HG03378 (cell line): ENCODE measurements at regions not wholly inside any gene's neighbourhood (a gene's known extent, or its start where the extent isn't known, plus 50 kb on each side); places are given as distances from the start of the nearest gene placed in this dataset.
A peak's percentile ranks its signal among the peaks of the same experiment; 100 is the strongest.

Experiments
- ATAC-seq: cut with Tn5 transposase; IDR thresholded peaks from one replicate; pipeline ENCODE4 v1.9.1; 2021; ENCODE audit warnings: mild to moderate bottlenecking, moderate library complexity; ENCODE audit not compliant: unreplicated experiment

DNA sequence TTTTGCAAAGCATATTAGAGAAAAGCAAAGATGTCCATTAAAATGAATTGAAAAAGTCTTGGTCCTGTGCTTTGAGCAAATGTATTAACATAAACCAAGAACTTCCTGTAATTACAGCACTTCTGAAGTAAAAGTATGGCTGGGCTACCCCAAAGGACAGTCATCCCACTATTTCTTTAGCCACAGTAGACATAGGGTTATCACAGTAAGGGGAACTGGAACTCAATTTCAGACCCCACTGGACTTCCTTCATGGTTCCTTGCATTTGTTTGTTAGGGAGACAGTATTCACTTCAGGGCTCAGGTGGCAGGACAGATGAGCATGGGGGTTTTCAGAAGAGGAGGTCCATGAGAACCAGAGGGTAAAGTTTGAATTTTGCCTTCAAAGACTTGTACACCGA is 203.1 kb upstream of the PDE1C start:
- ATAC-seq: no peak

DNA sequence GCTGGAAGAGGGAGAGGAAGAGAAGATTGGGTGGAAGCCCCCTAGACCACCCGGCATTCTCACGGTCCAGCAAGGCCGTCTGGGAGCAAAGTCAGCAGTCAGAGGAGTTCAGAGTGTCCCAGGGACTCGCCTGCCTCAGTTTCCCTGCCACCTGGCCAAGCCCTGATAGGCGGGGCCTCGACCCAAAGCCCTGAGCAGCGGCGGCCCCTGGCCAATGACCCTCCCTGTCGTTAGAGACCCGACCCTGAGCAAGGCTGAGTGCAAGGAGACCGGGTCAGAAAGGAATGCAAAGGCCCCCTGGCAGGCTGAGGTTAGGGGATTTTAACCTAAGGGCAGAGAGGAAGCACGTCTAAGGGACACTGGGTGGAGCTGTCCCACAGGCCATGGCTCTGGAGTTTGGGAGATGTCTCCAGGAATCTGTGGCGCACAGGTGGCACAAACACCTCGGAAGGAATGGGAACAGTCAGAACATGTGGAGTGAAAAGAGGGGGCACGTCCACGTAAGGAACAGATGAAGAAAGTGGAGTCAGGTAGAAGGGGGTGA is 196.8 kb upstream of the PDE1C start:
- no peak for ATAC-seq

DNA sequence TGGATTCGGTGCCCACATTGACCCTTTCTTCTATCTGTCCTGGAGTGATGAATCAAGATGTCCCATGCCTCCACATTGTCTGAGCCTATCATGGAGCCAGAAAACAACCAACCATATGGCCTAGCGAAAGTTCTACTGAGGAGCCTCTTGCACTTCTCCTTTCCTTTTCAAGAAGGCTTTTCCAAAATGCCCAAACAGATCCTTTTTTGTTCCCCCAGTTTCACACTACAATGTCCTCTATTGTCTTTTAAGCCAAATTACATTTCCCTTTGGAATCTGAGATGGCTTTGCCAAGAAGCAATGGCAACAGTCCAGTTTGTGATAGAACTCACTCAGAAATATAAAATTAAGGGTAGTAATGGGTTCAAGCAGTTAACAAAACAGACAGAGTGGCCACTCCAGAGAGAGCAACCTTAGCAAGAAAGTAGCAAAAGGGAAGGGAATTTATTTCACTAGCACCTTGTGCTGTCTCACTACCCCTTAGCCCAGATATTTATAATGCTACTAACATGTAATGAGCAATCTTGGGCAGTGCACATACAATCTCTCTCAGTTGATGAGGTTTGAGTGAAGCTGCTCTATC is 194.6 kb upstream of the PDE1C start:
- no peak for ATAC-seq

DNA sequence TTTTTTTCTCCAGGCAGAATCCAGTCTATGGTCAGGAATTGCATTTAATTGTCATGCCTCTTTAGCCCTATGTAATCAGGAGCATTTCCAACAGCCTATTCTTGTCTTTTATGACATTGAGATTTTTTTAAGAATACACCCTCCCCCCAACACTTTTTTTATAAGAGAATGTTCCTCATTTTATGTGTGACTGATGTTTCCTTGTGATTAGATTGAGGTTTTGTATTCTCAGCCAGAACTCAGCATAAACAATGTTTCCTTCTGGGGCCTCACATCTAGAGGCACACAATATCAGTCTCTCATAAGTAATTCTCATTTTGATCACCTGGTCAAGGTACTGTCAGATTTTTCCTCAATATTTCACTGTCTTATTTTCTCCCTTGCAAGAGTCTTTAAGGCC is 193.4 kb upstream of the PDE1C start:
- no peak for ATAC-seq

DNA sequence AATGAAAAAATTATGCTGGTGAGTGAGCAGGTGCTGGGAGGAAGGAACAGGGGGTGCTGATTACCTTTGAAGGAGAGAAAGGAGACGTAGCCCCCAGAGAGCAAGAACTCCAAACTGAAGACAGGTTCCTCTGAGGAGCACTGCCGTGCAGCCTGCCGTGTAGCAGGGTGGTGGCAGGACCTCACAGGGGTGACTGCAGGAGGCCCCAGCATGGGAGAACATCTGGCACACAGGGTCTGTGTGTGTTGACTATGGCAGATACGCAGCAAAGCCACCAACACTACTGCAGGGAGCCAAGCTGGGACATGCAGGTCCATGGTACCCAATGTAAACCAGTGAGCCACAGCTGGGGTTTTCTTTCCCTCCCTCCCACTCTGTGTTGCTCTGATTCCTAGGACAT is 192.1 kb upstream of the PDE1C start:
- ATAC-seq: no peak

DNA sequence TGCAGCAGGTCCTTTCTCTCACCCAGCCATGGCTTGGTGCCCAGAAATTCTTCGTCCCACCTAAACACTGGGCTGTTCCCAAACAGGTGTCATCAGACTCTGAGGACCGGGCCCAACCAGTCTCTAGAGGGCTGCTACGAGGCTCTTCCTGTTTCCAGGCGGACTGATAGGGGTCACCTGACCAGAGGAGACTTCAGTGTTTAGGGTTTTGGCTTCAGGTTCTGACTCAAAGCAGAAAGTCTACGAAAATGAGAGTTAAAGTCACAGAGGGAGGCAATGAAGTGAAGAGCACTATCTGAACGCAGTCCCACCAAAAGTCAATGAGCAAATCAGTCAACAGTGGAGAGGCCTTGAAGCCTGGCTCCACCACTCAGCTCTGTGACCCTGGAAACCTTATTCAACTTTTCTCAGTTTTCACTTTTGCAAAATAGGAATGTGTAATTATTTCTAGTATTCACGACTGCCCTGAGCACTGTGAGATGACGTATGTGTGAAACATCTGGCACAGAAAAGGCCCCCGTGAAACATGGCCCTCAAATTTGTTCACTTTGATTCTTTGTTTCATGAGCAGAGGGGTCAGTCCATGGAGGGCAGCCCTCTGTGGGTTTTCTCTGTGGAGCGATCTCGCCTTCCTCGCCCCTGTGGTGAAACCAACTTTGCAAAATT is 189.9 kb upstream of the PDE1C start:
- ATAC-seq: peak; percentile 79

DNA sequence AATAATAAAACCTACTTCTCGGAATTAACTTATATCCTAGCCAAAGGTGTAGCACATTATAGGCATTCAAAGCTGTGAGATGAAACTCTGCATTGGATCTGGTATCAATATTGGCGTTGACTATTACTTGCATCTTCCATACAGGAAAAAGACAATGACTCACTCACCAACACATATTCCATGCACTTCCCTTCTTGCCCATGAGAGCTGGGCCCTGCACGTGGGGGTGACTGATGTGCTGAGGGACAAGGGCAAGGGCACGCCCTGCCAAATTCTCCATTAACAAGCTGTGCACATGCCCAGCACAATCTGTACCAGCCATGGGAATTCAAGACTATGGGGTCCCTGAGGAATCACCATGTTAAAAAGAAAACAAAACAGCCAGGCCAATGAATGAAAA is 188.1 kb upstream of the PDE1C start:
- no peak for ATAC-seq

DNA sequence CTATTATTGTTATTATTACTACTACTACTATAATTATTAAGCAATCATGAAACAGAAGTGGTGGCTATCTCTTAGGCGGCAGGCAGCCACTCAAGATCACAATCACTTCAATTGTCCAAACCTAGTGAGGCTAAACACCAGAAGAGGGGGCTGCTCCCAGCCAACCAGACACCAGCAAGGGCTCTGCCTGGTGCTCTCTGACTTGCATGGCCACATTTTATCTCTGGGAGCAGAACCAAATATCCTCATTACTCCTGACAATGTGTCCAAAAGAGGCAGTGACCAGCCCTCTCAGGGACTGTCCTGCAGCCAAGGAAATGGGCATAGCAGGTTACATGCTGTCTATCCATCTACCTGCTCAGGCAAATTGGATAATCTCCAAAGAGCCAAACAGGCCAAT is 187.4 kb upstream of the PDE1C start:
- no peak for ATAC-seq

DNA sequence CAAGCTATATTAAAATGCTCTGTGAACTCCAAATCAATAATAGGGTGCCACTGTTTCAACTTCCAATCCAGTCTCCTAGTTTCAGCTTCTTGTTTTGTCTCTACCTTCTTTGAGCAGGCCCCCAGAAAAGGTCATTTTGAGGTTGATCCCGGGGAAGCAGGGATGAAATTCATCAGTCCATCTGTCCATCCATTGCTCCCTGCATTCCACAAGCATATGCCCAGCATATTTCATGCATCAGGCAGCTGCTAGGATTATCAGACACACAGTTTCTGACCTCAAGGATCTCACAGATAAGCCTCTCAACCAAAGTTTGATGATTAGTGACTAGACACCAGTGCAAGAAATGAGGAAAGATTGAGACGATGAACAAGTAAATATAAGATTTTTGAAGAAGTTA is 186.6 kb upstream of the PDE1C start:
- ATAC-seq: no peak

DNA sequence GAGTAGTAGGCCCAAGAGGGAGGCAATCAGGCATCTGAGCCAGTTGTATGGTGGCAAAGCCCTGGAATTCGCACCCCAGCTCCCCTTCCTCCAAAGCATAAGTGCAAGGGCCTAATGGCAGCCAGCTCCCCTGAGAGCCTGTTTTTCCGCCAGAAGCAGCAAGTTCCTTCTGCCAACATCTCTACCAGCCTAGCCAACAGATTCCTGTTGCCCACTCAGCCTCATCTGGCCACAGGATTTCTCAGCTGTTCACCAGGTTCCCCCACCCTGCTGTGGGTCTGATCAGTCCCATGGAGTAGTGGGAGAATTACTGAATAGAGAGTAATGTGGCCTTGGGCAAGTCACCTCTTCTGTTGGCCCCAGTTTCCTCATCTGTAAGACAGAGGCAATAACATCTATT is 186.2 kb upstream of the PDE1C start:
- no peak for ATAC-seq

DNA sequence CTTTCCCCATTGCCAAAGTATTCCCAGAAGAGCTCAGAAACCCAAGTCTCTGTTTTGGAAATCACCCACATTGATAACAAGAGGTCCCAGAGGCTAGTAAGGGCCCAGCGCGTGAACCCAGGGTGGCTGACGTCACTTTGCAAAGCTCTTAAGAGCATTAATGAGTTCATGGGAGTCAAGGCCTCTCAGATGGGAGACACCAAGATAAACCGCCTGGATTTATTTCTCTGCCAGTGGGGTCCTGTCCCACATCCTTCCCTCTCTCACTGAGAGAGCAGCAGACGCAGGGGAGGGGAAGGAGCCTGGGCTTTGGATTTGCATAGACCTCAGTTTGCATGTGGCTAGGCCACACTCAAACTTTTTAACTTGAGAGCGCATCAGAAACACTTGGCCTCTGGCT is 184.8 kb upstream of the PDE1C start:
- ATAC-seq: no peak

DNA sequence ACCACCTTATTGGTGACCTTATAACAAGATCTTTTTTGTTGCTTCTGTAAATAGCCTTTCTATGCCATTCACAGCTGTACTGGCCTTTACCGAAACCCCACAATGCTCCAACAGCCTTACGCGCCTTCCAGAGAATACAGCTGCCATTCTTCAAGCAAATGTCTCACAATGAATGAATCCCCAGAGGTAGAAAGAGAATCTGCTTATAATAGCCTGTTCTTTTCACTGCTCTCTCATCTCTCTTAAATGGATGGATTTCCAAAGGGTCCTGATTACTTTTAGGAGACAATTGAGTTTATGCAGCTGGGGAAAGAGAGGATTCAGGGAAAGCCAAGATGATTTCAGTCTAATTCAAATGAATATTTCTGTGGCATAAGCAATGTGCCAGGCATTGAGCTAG is 183.1 kb upstream of the PDE1C start:
- ATAC-seq: no peak

DNA sequence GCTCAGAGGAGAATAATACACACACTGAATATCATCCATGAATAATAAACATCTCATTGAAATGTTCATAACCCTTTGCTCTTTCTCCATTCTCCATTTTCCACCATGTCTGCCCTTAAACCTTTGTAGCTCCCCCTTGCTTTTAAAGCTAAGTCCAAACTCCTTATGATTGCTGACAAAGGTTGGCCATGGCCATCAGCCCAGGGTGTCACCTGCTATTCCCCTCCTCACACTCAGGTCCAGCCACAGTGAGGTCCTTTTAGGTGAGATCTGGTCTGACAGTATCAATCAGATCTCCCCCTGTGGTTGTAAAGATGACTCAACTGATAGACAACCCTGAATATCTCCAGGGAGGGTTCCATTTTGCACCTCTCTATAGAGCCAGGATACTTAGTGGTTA is 181.5 kb upstream of the PDE1C start:
- no peak for ATAC-seq

DNA sequence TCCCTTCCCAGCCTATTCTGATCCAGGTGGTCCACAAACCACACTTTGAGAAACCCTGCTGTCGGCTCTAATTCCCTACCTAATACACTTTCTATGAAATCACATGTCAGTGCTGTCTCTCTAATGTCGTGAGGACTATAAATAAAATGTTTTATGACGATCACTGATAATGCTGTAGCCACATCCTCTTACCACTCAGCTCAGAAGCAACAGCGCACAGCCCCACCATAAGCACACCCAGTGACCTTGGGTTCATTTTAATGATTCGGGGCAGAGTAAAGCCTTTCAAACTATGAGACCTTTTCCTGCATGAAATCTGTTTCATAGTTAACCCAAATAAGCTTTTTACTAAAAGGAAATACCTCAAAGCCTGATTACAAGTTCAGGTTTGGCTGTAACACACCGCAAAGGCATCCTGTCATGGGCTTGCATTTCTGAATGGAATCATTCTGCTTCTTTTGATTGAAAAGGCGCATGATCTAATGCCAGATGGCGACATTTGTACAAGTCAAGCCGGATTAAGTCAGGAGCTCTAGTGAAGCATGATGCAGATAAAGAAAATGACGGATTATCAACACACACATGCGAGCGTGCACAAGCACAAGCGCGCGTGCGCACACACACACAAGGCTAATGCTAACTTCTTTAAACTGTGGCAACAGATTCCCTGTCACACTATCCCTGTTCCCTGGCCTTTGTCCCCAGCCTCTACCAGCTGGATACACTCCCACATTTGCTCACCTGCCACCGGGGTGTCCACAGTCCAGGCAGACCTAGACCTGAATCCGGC is 180.5 kb upstream of the PDE1C start:
- no peak for ATAC-seq

DNA sequence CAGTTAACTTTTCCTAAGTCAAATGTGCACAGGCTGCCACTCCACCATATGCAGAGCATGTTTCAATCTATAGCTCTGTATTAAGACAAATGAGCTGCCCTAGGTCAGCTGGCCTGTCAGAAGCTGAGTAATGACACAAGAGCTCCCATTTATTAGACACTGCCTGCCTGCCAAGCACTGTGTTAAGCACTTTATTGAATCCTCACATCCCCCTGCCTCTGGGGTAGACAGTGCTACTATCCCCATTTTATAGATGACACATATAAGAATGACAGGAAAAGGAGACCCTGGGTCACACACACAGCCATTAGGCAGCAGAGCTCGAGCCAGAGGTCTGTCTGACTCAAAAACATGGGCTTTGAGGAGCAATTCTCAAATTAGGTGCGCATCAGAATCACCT is 179.8 kb upstream of the PDE1C start:
- no peak for ATAC-seq

DNA sequence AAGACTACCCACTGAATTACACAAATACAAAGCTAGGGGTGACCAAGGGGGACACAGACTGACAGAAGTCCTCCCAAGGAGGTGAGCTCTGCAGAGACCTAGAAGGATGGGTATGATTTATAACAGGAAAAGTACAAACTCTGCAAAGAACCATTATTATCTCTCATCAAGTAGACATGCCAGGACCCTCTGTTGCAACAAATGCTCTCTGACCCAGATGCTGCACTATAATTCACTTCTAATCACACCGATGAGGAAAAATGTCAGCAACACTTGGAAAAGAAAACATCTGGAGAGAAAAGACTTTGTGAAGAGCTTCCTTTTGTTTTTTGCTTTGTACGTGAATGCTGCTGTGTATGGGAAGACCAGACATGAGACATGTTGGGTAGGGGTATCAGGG is 178.3 kb upstream of the PDE1C start:
- ATAC-seq: no peak

DNA sequence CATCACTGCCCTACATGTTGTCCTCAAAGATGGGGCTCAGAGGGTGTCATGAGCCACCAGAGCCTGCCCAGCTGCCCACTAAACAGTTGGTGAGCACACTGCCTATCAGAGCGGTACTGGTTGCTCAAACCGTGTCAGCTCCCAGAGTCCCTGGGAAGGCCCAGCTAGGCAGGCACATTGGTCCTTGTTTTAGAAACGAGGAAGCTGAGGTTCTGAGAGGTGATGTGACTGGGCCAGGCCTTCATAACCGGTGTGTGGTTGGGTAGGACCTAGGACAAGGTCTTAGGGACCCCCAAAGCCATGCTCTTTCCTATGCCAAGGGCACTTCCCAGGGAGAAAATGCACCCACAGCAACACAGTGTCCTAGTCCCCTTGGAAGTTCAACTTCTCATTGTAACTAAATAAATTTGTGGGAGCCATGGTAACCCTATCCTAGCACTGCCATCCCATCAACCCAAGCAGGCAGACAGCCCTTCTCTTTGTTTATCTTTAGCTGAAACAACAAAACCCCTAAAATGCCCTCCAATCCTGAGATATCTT is 174.7 kb upstream of the PDE1C start:
- no peak for ATAC-seq

DNA sequence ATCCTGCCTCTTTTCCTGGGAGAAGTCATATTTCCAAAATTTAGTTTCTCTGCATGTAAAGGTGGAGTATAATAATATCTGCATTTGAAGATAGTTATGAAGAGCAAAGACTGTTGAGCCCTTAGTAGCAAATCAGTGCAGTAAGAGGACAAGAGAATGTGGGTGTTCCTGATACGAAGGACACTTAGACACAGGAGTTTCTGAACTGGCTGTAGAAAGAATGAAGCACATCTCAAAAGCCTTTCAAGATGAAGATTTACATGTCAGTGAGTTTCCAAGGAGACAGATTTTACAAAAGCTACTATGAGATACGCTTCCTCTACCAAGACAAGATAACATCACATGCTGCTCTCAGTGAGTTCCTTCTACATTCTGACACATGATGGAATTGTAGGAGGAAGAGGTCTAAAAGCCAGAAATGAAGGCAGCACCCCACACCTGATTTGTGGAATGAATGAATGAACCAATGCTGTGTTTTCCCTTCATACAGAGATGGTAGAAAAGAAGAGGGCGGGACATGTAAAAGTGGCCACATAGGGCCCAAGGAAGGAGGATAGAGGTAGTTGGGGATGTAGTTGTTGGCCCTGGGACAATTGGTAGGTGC is 173.6 kb upstream of the PDE1C start:
- no peak for ATAC-seq

DNA sequence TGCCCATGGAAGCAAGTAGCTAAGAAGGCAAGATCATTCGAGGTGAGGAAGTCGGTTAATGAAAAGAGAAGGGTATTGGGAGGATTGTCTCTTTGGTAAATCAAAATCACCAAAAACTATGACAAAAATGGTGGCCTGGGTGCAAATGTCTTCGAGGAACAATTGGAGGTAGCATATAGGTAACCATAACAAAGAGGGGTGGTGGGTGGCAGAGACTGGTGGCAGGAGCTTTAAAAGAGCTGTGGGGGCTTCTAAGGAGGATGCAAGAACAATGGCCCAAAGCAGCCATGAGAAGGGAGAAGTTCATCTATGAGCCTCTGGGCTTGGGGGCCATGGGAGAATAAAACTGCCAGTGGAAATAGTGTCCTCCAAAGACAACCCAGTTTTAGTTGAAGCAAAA is 172.2 kb upstream of the PDE1C start:
- no peak for ATAC-seq

DNA sequence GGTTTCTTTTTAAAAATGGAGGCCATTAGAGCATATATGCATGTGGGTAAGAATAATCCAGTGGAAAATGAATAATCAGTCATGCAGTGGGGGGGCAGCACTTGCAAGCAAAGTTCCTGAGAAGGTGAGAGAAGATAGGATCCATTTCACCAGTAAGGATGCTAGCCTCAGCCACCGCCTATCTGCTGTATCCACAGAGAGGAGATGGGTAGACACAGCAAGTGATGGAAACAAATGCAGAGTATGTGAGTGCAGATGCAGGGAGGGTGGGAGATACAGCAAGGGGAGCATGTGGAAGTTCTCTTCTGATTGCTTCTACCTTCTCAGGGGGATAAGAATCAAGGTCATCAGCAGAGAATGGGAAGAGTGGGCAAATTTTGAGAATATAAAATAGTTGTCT is 171.4 kb upstream of the PDE1C start:
- ATAC-seq: no peak

DNA sequence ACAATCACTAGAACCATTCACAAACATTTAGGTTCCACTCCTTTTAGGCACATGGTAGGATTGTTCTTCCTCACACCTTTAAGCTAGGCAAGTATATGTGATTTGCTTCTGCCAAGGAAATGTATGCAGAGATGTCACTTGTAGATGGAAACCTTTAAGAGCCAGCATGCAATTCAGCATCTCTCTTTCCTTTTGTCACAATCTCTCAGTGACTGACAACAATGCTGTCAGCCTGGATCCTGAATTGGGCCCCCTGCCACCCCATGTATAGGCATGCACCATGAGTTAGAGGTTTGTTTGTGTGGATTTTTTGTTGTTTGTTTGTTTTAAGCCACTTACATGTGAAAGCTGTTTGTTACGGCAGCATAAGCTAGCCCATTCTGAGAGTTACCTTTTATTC is 169.6 kb upstream of the PDE1C start:
- ATAC-seq: no peak
